EL (cell line): ENCODE measurements at regions not wholly inside any gene's neighbourhood (a gene's known extent, or its start where the extent isn't known, plus 50 kb on each side); places are given as distances from the start of the nearest gene placed in this dataset.

Source experiments
- DNase-seq: peaks from one replicate; pipeline ENCODE4 v3.0.0-alpha.2; 2016

DNA sequence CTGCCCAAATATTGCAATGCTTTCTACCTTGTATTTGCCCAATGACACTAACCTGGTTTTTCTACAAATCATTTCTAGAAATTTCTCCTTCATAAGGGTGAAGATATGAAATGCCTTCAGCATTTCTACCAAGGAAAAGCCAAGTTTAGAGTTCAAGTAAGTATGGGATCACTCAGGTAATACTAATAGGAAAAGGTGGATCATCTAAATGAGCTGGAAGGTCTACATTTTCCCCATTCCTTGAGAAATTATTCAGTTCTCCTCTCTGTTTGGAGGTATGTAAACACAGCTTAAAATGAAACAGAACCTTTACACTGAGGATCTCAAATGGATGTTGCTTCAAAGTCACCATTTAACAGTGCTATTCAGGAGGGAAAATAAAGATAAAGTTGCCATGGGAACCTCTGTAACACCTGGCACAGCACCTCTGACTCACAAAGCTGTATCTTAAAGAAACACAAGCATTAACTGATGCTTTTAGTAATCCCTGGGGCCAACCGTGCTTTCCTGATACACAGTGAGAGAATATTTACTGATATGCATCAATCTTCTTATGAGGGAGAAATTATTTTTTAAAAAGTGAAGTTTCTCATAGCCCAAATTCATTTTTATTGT lies 161.3 kb downstream of the DRD1 start:
- DNase-seq: no peak

DNA sequence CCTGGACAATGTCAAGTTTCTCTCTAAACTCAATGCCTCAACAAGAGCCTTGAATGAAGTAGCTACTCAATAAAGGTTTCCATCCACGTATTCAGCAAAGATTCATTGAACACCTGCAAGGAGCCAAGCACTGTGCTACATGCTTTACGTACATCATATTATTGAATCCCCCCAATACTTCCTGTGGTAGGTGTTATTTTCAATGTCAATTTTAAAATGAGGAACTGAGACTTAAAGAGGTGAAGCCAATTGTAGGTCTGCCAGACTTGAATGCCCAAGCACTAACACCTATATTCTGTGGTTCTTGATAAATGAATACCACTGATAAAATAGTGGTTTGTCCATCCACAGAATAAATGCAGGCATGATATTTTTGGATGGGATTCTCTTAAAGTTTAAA lies 162.3 kb downstream of the DRD1 start:
- DNase-seq: no peak

DNA sequence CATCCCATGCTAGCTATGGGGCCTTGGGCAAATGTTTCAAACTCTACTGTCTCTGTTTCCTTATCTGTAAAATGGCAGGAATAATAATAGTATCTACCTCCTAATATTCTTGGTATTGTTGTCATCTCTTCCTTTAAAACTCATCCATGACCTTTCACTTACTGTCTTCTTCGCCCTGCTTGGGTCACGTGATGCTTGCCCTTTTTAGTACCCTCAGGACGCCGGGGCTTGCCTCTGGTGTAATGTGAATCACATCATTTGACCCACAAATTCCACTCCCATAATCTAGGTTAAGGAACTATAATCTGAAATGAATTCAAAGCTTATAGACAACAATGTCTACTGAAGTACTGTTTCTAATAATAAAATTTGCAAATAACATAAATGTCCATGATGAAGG lies 162.7 kb downstream of the DRD1 start:
- no peak for DNase-seq

DNA sequence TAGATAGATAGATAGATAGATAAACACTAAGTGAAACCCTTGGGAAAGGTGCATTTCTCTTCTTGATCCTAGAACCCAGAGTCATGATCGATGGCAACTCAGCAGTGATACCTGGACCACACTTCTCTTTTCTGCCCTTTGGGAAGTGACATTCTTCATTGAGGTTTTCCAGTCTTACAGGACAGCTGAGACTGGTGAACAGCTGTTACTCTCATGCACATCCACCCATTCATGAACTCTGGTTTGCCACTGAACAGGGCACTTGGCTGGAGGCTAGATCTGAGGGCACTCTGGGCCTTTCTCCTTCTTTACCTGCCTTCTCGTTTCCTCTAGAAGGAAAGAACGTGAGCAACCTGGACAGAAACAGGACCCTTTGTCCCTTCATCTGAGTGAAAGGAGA lies 164.5 kb downstream of the DRD1 start:
- DNase-seq: no peak

DNA sequence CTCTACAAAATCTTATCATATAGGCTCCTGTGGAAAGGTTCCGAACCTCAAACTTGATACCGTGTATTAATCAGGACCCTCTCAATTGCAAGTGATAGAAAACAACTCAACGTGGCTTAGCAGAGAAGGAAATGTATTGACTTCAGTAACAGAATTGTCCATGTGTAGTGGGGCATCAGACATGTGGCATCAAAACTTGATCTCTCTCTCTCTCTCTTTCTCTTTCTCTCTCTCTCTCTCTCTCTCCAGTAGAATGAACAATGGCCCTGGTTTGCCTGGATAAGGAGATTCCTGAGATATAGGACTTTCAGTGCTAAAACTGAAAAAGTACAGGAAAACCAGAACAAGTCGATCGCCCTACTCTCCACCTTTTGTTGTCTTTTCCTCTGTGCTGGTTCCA lies 168.2 kb downstream of the DRD1 start:
- DNase-seq: no peak

DNA sequence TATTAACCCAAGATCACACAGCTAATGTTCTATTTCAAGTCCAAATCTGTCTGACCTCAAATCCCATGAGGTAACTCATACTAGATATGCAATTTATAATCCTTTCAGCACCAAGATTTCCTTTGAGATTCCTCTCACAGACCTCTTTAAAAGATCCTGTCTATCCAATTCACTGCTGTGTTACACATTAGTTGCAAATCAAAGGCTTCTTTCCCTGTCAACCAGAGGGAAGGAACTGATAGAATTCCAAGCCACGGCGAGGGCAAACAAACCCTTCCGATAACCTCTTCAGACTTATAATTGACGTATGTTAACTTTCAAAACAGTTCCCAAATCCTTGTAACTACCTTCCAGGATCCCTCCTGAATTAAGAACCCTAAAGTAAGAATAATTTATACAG lies 168.9 kb downstream of the DRD1 start:
- no peak for DNase-seq

DNA sequence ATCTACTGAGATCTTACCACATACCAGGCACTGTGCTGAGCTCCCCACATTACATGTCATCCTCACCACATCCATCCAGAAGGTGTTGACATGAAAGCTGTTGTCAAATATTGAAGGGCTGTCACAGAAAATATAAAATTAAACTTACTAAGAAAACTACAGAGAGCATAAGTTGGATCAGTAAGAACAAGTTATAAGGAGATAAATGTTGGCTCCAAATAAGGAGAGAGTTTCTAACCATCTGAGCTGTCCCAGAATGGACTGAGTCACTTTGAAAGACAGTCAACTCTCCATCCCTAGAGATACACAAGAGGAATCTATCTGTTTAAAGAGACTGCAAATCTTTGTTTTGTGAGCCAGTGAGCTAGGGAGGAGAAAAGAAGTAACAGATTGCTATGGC lies 169.8 kb downstream of the DRD1 start:
- no peak for DNase-seq

DNA sequence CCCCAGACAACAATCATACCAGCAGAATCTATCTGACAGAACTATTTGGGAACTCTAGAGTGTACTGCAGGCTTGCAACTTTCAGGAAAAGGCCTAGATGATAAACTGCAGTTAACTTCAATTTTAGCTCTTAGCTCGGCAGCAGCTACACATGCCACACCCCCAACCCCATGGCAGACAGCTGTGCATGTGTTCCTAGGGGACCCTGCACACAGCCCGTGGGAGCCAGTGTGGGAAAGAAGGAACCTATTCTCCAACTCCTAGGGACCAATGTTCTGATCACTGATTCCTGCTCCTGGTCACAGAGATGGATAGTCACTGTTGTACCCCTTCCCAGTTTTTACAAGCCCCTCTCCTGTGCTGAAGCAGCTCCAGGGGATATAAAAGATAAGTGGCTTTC lies 179.6 kb downstream of the DRD1 start:
- DNase-seq: no peak

DNA sequence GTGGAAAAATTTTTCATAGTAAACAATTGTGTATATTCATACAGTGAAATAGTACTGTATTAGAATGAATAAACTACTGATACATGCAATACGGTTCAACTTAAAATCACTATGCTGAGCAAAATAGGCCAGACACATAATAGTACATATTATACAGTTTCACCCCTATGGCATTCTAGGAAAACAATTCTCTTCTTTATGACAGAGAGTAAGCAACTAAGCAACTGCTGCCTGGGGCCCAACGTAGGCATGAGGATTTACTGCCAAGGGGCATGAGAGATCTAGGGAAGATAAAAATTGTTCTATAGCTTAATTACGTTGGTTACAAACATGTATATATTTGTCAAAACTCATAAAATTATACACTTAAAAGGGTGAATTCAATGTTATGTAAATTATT lies 180.2 kb downstream of the DRD1 start:
- DNase-seq: no peak

DNA sequence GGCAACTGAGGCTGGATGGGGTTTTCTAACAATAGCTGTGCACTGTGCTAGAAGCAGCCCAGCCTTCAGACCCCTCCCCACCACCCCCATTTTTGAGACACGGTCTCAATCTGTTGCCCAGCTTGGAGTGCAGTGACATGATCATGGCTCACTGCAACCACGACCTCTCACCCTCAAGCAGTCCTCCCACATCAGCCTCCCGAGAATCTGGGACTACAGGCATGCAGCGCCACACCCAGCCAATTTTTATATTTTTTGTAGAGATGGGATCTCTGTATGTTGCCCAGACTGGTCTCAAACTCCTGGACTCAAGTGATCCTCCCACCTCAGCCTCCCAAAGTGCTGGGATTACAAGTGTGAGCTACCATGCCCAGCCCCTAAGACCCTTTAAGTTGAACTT lies 182.5 kb downstream of the DRD1 start:
- no peak for DNase-seq

DNA sequence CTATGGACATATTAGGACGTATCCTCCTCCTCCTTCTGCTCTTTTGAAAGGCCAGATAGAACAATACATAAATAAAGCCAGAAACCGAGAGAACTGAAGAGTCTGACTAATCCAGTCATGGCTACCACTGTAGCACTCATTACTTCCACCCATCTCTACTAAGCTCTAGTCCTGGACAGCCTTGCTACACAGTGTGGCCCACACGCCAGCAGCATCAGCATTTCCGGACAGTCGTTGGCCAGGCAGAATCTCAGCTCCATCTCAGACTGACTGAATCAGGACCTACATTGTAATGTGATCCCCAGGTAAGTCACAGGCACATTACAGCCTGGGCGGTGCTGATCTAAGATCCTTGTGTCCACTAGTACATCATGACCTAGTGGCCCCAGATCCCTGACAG lies 182.9 kb downstream of the DRD1 start:
- no peak for DNase-seq

DNA sequence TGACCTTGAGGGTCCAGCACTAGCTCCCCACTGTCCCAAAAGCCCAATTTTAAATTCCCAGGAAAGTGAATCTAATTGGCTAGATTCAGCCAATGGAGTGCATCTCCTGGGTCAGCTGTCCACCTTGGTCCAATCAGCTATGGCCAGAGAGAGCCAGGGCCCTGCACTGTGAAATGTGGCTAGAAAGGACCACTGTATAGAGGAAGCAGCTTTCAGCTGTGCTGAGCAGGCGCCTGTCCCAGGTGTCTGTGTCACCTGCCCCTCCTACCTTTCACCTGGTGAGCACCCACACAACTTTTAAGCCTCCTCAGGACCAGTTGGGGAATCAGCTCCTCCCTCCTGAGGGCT lies 186.2 kb downstream of the DRD1 start:
- no peak for DNase-seq

DNA sequence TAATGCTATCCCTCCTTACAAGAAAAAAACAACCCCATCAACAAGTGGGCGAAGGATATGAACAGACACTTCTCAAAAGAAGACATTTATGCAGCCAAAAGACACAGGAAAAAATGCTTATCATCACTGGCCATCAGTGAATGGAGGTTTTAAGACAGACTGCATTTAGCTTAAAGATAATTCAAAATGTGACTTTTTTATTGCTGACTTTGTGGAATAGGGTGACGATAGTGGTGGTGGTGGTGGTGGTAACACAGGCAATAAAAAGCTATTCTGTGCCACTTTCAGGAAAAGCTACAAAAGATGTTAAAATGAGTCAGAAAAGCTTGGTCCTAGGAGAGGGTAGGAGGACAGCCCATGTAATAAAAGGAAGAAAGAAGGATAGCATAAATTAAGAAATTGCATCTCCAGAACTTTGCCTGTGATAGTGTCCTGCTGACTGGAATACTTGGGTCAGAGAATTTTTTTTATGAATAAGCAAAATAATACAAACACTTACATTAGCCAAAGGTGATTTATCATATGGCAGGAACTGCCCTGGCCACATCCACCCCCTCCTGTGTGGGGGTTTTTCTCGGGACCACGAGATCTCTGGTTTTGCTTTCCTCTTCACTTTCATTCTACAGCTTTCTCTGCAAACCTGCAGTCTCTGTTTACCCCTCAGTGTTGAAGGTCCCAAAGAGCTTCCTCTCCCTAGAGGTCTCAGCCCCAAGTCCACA lies 186.7 kb downstream of the DRD1 start:
- no peak for DNase-seq

DNA sequence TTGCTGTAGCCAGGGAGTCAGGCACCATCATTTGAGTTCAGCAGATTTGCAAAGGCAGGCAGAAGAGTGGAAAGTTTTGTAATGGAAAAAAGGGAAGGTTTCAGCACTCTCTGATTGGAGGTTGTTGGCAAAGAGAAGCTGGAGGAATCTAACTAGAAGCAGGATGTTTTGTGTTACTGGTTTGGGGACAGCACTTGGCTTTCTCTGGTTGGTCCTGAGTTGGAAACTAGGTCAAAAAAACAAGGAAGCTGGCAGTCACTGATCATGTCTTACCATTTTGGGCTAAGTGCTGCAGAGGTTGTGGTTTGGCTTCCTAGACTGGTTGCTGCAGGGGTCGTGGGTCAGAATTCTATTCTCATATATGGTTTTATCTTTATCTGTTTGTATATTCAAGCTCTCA lies 189.8 kb downstream of the DRD1 start:
- peak; percentile 31 for DNase-seq

DNA sequence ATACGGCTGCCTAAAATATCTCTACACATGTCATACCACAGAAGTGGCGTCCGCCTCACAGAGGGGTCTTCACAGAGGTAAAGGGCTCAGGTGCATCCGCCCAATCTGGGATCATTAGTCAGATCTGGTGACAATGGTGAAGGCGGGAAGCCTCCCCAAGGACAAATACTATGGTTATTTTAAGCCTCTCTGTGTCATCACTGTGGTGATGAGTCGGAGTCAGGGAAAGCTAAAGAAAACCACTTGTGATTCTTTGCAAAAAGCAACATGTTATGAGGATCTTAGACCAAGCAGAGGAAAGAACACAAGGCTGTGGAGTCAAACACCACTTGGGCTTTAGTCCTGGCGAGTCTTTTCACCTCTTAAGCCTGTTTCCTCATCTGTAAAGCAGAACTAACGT lies 190.4 kb downstream of the DRD1 start:
- DNase-seq: peak; percentile 16

DNA sequence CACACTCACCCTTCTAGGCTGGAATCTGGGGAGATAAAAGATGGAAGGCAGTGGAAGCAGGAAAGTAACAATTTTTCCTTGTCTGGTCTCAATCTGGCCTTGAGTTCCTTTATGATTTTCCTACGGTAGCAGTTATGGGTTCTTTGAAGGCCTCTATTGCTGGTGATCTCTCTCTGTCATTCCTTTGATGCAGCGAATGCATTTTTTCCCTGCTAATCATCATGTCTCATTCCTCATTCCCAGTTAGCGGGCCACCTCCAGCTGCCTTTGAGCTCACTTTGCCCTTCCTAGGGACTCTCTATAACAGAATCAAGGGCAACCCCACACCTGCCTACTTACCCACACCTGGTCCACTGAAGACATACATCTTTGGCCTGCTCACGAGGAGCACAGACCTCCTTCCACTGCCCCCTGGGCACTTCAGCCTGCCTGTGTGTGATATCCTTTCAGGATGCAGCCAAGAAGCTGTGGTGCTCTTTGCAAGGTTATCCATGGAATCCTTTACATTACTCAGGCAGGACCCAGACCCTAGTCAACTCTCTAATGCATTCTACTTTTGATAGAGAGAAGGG lies 191.7 kb downstream of the DRD1 start:
- DNase-seq: peak; percentile 71

DNA sequence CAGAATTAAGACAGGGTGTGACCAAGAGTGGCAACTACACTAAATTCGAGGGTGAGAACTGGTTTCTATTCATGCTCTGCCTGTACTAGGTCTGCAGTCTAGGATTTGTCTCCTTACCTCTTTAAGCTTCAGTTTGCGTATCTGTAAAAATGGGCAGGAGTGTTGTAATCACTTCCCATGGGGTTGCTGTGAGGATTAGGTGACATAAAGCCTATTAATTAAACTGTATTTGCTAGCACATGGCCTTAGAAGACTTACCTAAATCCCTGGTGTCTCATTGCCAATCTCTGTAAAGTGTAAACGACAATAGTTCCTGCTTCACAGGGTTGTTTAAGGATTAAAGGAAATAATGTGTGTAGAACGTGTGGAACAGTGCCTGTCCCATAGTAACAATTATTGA lies 193.6 kb downstream of the DRD1 start:
- DNase-seq: no peak

DNA sequence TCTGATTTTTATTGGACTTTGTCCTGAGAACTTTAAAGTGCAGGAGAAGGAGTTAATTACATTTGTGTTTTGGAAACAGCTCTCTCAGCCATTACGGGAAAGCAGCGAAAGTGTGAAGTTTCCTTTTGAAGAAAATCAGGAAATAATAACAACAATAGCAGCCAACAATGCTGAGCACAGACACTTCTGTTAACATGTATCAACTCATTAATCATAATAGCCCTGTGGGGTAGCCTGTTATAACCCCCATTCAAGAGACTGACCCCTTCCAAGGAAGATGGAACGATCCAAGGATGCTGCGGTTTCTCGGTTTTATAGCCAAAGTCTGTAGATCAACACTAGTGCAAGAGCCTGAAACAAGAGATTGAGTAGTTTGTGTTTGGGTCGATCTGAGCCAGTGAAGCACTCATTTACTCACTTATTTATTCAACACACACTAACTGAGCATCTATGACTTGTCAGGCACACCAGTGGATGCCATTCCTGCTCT lies 195.5 kb downstream of the DRD1 start:
- DNase-seq: no peak

DNA sequence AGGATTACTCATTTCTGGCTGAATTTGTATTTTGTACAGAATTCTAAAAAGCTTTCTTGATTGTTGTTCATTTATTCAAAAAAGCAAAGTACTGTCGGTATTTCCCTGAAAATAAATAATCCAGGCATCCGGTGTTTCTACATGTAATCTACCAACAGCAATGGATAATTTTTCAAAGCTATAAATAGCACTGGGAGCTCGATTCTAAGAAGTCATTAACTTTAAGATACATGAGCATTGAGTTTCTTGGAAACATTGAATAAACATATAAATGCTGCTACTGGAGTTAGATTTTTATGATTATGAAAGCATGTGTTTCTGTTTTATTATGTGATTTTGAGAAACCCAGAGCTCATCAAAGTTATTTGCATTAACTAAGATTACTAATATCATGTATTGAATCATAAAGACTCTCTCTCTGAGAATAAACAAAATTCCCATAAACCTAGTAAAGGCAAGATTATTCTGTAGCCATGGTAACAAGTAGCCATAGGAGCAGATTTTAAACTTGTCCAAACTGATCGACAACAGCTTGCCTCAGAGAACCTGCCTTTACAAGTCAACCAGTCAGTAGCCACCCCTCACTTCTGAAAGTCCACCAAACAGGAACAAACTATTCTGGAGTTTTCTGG lies 197.0 kb downstream of the DRD1 start:
- peak; percentile 7 for DNase-seq

DNA sequence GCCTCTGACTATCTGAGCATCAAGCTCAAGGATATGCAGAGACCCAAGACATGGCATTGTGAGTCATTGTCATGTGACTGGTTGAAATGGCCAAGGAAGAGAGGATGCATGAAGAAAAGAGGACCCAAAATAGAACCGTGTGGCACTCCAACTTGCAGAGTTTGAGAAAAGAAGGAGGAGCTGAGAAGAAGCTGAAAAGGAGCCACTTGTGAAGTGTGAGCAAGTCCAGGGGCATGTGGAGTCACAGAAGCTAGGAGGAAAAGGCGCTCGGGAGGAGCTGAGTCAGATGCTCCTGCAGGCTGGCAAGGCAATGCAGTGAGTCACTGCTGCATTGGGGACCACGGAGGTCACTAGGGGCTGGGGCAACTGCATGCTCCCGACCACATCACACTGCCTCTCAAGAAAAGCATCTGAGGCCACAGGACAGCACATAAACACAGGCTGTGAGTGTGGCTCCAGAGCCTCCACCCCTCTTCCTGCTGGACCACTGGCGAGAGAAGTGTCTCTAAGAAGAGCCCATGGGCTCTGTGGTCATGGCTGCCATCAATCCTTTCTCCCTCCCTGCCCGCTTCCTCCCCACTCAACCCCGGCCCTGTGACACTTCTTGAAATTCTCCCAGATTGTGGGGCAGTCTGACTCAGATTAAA lies 197.6 kb downstream of the DRD1 start:
- peak; percentile 99 for DNase-seq

DNA sequence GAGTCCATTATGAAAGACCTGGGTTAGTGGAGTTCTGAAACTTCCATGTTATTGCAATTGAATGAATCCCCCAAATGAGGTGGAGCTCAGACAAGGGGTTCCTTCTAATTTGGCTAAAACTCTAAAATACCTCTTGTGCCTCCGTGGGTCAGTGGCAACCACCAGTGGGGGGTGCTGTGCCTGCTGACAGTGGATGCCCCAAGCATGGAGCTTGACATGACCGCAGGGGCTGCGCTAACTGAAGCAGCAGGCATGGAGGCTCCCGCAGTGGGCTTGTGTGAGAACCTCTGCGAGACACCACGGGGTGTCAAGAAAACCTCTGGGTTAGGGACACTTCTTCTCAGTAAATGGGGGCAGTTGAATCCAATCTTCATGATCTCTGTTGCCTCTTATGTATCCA lies 200.5 kb downstream of the DRD1 start:
- no peak for DNase-seq

DNA sequence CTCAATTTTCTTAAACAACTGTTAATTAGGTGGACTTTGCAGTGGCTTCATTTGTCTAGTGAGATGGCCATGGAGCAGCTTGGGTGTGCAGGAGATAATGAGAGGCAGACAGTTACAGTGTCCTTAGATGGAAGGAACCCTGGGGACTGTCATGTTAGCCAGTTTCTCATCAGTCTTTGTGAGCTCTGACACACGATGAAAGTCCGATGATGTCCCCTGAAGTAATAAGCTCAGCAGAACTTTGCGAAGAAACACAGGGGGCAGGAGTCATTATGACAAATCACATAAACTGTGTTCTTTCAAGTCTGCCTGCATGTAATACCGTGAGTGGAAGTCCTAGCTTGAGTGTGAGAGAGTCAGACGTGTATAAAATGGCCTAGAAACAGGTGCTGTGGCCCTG lies 201.8 kb downstream of the DRD1 start:
- DNase-seq: no peak

DNA sequence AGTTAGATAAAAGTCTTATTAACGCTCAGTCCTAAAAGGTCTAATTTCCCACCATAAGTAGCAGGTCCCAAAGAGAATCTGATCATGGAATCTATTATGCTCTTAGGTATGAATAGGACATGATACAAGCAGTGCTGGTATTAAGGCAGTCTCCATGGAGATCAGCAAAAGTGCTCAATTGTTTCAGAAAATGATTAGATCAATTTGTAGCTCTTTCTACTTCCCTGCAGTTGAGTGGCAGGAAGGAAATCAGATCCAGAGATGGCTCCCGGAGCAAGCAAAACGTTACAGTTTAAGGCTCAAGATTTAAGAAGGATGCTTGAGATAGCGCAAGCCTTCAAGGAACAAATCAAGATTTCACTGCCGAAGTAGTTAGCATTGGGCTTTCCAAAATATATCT lies 205.7 kb downstream of the DRD1 start:
- DNase-seq: no peak

DNA sequence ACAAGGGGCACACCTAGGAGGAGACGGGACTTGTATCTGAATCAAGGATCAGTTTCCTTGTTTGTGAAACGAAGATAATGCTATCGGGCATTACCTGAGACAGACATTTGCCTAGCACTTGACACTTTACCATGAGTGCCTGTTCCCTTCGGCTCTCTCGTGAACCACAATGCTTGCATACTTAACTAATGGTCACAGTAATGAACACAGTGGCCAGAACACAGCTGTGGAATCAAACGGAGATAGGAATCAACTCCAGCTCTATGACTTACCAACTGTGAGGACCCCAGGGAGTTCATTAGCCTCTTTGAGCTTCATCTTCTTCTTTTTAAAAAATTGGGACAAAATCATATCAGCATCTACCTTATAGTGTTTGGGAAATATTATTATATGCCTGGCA lies 207.8 kb downstream of the DRD1 start:
- no peak for DNase-seq
